HUES6 (cell line): ENCODE measurements at regions not wholly inside any gene's neighbourhood (a gene's known extent, or its start where the extent isn't known, plus 50 kb on each side); places are given as distances from the start of the nearest gene placed in this dataset.
"Not testable (repeated sequence)": the region's sequence is repeated elsewhere in the genome, so short reads cannot be mapped to it uniquely, and the experiment has no call there.

Experiments used
- H3K27ac ChIP-seq: 2 replicates; pipeline ENCODE4 v1.7.0; 2013; ENCODE audit warnings: low read depth, mild to moderate bottlenecking, low read length, inconsistent platforms
- H3K27me3 ChIP-seq: 2 replicates; pipeline ENCODE4 v1.6.1; 2013; ENCODE audit warnings: low read length; ENCODE audit not compliant: control insufficient read depth, insufficient read depth
- H3K36me3 ChIP-seq: 2 replicates; pipeline ENCODE4 v1.6.1; 2013; ENCODE audit warnings: low read length; ENCODE audit not compliant: control insufficient read depth, insufficient read depth
- H3K4me1 ChIP-seq: 2 replicates; pipeline ENCODE4 v1.6.1; 2013; ENCODE audit warnings: low read length; ENCODE audit not compliant: control insufficient read depth, insufficient read depth
- H3K4me3 ChIP-seq: 2 replicates; pipeline ENCODE4 v1.5.1; 2013; ENCODE audit warnings: low read depth, low read length
- H3K9ac ChIP-seq: one replicate; pipeline ENCODE4 v1.6.1; 2013; ENCODE audit warnings: mild to moderate bottlenecking, low read length
- H3K9me3 ChIP-seq: 2 replicates; pipeline ENCODE4 v1.6.1; 2013; ENCODE audit warnings: low read depth, low read length; ENCODE audit not compliant: control insufficient read depth, insufficient read depth

- Histone ChIP-seq H3K4me3 (no peak overlapping the region), H3K9me3 (no peaks in the 10 kb centered on the region), H3K4me1 (no peaks in the 10 kb centered on the region), H3K27me3 (no peaks in the 10 kb centered on the region), H3K27ac (no peak overlapping the region), H3K9ac (no peak overlapping the region), H3K36me3 (no peaks in the 10 kb centered on the region)
These were observed 618.4 kb upstream of the SOX9 start for GRCh38 chr17:71502443-71502842.

GRCh38 chr17:71503710-71504465 lies 616.9 kb upstream of the SOX9 start:
- no peaks in the 10 kb centered on the region for H3K27me3 ChIP-seq
- no peak overlapping the region for H3K27ac ChIP-seq
- no peak overlapping the region for H3K4me3 ChIP-seq
- H3K9me3 ChIP-seq = no peaks in the 10 kb centered on the region
- no peaks in the 10 kb centered on the region for H3K4me1 ChIP-seq
- H3K9ac ChIP-seq = no peak overlapping the region
- H3K36me3 ChIP-seq = no peaks in the 10 kb centered on the region

- H3K9ac ChIP-seq = no peak overlapping the region
- no peaks in the 10 kb centered on the region for H3K36me3 ChIP-seq
- no peaks in the 10 kb centered on the region for H3K9me3 ChIP-seq
- H3K4me1 ChIP-seq = no peaks in the 10 kb centered on the region
- no peak overlapping the region for H3K27ac ChIP-seq
- no peaks in the 10 kb centered on the region for H3K27me3 ChIP-seq
- no peak overlapping the region for H3K4me3 ChIP-seq
These were observed 615.6 kb upstream of the SOX9 start for GRCh38 chr17:71505200-71505599.

GRCh38 chr17:71505981-71506380 lies 614.8 kb upstream of the SOX9 start:
- no peaks in the 10 kb centered on the region for H3K27me3 ChIP-seq
- H3K9ac ChIP-seq = no peak overlapping the region
- H3K9me3 ChIP-seq = no peaks in the 10 kb centered on the region
- H3K4me3 ChIP-seq = no peak overlapping the region
- no peak overlapping the region for H3K27ac ChIP-seq
- H3K36me3 ChIP-seq = no peaks in the 10 kb centered on the region
- no peaks in the 10 kb centered on the region for H3K4me1 ChIP-seq

GRCh38 chr17:71511266-71511995 lies 609.4 kb upstream of the SOX9 start:
- Histone ChIP-seq H3K9ac (no peak overlapping the region), H3K9me3 (no peaks in the 10 kb centered on the region), H3K27ac (no peak overlapping the region)

GRCh38 chr17:71513725-71514124 lies 607.1 kb upstream of the SOX9 start:
- not testable (repeated sequence) for H3K36me3 ChIP-seq, H3K4me3 ChIP-seq, H3K9me3 ChIP-seq, H3K27me3 ChIP-seq, H3K4me1 ChIP-seq, H3K9ac ChIP-seq, H3K27ac ChIP-seq

More at GRCh38 chr17:71511266-71511995, 609.4 kb upstream of the SOX9 start:
- H3K4me1 ChIP-seq = no peaks in the 10 kb centered on the region
- H3K27me3 ChIP-seq = no peaks in the 10 kb centered on the region
- no peaks in the 10 kb centered on the region for H3K36me3 ChIP-seq
- no peak overlapping the region for H3K4me3 ChIP-seq

GRCh38 chr17:71516149-71516548 lies 604.7 kb upstream of the SOX9 start:
- no peaks in the 10 kb centered on the region for H3K27me3 ChIP-seq
- no peak overlapping the region for H3K9ac ChIP-seq
- H3K36me3 ChIP-seq = no peaks in the 10 kb centered on the region
- no peak overlapping the region for H3K27ac ChIP-seq
- H3K4me3 ChIP-seq = no peak overlapping the region
- no peaks in the 10 kb centered on the region for H3K9me3 ChIP-seq
- H3K4me1 ChIP-seq = no peaks in the 10 kb centered on the region

- Histone ChIP-seq H3K9me3 (no peaks in the 10 kb centered on the region), H3K4me1 (no peaks in the 10 kb centered on the region; the same call in 1 of the 2 replicates), H3K9ac (no peak overlapping the region), H3K27ac (no peak overlapping the region), H3K36me3 (no peaks in the 10 kb centered on the region), H3K4me3 (no peak overlapping the region), H3K27me3 (no peaks in the 10 kb centered on the region)
These were observed 601.5 kb upstream of the SOX9 start for GRCh38 chr17:71519285-71519684.

- Histone ChIP-seq H3K27ac (no peak overlapping the region), H3K36me3 (no peaks in the 10 kb centered on the region), H3K4me1 (no peaks in the 10 kb centered on the region; the same call in 1 of the 2 replicates), H3K9ac (no peak overlapping the region), H3K4me3 (no peak overlapping the region), H3K27me3 (no peaks in the 10 kb centered on the region), H3K9me3 (no peaks in the 10 kb centered on the region)
These were observed 599.1 kb upstream of the SOX9 start for GRCh38 chr17:71521724-71522123.

- Histone ChIP-seq H3K9ac (no peak overlapping the region), H3K4me1 (no peaks in the 10 kb centered on the region; the same call in 1 of the 2 replicates), H3K36me3 (no peaks in the 10 kb centered on the region), H3K9me3 (no peaks in the 10 kb centered on the region), H3K4me3 (no peak overlapping the region), H3K27ac (no peak overlapping the region), H3K27me3 (no peaks in the 10 kb centered on the region)
These were observed 598.4 kb upstream of the SOX9 start for GRCh38 chr17:71522383-71522782.

GRCh38 chr17:71527311-71527710 lies 593.5 kb upstream of the SOX9 start:
- Histone ChIP-seq H3K4me1 (no peaks in the 10 kb centered on the region; the same call in 1 of the 2 replicates), H3K9ac (no peak overlapping the region), H3K9me3 (no peaks in the 10 kb centered on the region)

More at GRCh38 chr17:71527311-71527710, 593.5 kb upstream of the SOX9 start:
- Histone ChIP-seq H3K36me3 (no peaks in the 10 kb centered on the region), H3K27me3 (no peaks in the 10 kb centered on the region), H3K4me3 (no peak overlapping the region), H3K27ac (no peak overlapping the region)
